ENCODE measurements at regions not wholly inside any gene's neighbourhood (a gene's known extent, or its start where the extent isn't known, plus 50 kb on each side); places are given as distances from the start of the nearest gene placed in this dataset.

DNA sequence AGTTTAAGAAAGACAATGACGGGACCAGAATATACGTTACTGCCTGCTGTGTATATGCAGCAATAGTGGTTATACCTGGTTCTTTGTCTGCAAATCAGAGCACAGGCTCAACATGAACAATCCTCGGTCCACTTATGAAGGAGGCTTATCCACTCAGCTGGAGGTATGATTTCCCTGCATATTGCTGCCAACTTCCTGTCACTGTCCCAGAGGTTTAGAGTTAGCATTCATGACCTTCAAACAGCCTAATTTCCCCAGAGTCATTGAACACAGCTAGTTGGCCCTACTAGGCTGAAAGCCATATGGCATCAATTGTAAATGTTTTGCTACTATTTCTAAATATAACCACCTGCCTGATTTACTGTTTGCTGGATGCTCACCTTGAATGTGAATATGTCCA, 224.9 kb upstream of the ZNF717 start:
- ChIA-PET CTCF (no interaction called here), POLR2A (no interaction called here)
- TF ChIP-seq ZSCAN18 (tag by site-specific recombination; IDR thresholded peaks at IDR 0.05), result no peak
- TF ChIP-seq ZNF423 (tag by site-specific recombination; IDR thresholded peaks at IDR 0.05), result no peak
- TF ChIP-seq ZBTB10 (tag by site-specific recombination; IDR thresholded peaks at IDR 0.05), result no peak
- TF ChIP-seq, protein P1, sequence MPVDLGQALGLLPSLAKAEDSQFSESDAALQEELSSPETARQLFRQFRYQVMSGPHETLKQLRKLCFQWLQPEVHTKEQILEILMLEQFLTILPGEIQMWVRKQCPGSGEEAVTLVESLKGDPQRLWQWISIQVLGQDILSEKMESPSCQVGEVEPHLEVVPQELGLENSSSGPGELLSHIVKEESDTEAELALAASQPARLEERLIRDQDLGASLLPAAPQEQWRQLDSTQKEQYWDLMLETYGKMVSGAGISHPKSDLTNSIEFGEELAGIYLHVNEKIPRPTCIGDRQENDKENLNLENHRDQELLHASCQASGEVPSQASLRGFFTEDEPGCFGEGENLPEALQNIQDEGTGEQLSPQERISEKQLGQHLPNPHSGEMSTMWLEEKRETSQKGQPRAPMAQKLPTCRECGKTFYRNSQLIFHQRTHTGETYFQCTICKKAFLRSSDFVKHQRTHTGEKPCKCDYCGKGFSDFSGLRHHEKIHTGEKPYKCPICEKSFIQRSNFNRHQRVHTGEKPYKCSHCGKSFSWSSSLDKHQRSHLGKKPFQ (tag by site-specific recombination; IDR thresholded peaks at IDR 0.05), result no peak
- no peak for TF ChIP-seq SP7 (tag by site-specific recombination; IDR thresholded peaks at IDR 0.05)
- TF ChIP-seq ZNF335 (tag by site-specific recombination; conservative IDR thresholded peaks at IDR 0.05), result no peak
- TF ChIP-seq, protein P2, sequence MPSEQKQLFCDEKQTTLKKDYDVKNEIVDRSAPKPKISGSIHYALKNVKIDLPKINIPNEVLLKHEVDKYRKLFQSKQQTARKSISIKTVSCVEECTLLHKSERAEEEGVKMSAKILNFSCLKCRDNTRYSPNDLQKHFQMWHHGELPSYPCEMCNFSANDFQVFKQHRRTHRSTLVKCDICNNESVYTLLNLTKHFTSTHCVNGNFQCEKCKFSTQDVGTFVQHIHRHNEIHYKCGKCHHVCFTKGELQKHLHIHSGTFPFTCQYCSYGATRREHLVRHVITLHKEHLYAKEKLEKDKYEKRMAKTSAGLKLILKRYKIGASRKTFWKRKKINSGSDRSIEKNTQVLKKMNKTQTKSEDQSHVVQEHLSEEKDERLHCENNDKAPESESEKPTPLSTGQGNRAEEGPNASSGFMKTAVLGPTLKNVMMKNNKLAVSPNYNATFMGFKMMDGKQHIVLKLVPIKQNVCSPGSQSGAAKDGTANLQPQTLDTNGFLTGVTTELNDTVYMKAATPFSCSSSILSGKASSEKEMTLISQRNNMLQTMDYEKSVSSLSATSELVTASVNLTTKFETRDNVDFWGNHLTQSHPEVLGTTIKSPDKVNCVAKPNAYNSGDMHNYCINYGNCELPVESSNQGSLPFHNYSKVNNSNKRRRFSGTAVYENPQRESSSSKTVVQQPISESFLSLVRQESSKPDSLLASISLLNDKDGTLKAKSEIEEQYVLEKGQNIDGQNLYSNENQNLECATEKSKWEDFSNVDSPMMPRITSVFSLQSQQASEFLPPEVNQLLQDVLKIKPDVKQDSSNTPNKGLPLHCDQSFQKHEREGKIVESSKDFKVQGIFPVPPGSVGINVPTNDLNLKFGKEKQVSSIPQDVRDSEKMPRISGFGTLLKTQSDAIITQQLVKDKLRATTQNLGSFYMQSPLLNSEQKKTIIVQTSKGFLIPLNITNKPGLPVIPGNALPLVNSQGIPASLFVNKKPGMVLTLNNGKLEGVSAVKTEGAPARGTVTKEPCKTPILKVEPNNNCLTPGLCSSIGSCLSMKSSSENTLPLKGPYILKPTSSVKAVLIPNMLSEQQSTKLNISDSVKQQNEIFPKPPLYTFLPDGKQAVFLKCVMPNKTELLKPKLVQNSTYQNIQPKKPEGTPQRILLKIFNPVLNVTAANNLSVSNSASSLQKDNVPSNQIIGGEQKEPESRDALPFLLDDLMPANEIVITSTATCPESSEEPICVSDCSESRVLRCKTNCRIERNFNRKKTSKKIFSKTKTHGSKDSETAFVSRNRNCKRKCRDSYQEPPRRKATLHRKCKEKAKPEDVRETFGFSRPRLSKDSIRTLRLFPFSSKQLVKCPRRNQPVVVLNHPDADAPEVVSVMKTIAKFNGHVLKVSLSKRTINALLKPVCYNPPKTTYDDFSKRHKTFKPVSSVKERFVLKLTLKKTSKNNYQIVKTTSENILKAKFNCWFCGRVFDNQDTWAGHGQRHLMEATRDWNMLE (tag by site-specific recombination; conservative IDR thresholded peaks at IDR 0.05; ENCODE audit: low read depth), result no peak
- TF ChIP-seq SP3 (tag by site-specific recombination; IDR thresholded peaks at IDR 0.05), result no peak
- no peak for TF ChIP-seq ZNF394 (tag by site-specific recombination; IDR thresholded peaks at IDR 0.05; ENCODE audit: borderline replicate concordance)
- TF ChIP-seq ZSCAN16 (tag by site-specific recombination; IDR thresholded peaks at IDR 0.05), result no peak
- no peak for TF ChIP-seq ZNF175 (tag by site-specific recombination; IDR thresholded peaks at IDR 0.05)
- TF ChIP-seq, protein P3, sequence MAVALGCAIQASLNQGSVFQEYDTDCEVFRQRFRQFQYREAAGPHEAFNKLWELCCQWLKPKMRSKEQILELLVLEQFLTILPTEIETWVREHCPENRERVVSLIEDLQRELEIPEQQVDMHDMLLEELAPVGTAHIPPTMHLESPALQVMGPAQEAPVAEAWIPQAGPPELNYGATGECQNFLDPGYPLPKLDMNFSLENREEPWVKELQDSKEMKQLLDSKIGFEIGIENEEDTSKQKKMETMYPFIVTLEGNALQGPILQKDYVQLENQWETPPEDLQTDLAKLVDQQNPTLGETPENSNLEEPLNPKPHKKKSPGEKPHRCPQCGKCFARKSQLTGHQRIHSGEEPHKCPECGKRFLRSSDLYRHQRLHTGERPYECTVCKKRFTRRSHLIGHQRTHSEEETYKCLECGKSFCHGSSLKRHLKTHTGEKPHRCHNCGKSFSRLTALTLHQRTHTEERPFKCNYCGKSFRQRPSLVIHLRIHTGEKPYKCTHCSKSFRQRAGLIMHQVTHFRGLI (tag by site-specific recombination; IDR thresholded peaks at IDR 0.05), result no peak
- TF ChIP-seq ZFHX2 (tag by site-specific recombination; conservative IDR thresholded peaks at IDR 0.05), result no peak
- TF ChIP-seq TRIM28 (IDR thresholded peaks at IDR 0.05; ENCODE audit: borderline replicate concordance, low read length), result no peak

More for the DNA sequence above, 224.9 kb upstream of the ZNF717 start:
- H3K9me3 ChIP-seq (ENCODE audit: control insufficient read depth, insufficient read depth, low read depth, low read length), result no peaks in the 10 kb centered on the region
- H3K4me3 ChIP-seq (ENCODE audit: low read depth, low read length), result no peak overlapping the region
- no peaks in the 10 kb centered on the region for H3K4me1 ChIP-seq (ENCODE audit: control insufficient read depth, insufficient read depth, low read length)
- H3K36me3 ChIP-seq (ENCODE audit: control insufficient read depth in 2 of 2, insufficient read depth in 1 of 2, low read length in 2 of 2), result no peaks in the 10 kb centered on the region
- no peak overlapping the region for H3K27ac ChIP-seq (ENCODE audit: extremely low read depth, low read depth, low read length)
